Fibroblast of the aortic adventitia (primary cell): ENCODE measurements at regions not wholly inside any gene's neighbourhood (a gene's known extent, or its start where the extent isn't known, plus 50 kb on each side); places are given as distances from the start of the nearest gene placed in this dataset.
A peak's percentile ranks its signal among the peaks of the same experiment; 100 is the strongest.

Source experiments
- DNase-seq: peaks from one replicate; pipeline ENCODE4 v3.0.0-alpha.2; 2010; ENCODE audit warnings: low read depth
- H3K4me3 ChIP-seq: 2 replicates; pipeline ENCODE4 v1.5.1; 2011; ENCODE audit warnings: low read depth, mild to moderate bottlenecking, control low read depth, low read length, moderate library complexity
- CTCF ChIP-seq: IDR thresholded peaks from 2 replicates; pipeline ENCODE4 v1.5.1; 2011; ENCODE audit warnings: mild to moderate bottlenecking, low read length, control low read depth, inconsistent platforms; ENCODE audit not compliant: insufficient read depth

- no peak for TF ChIP-seq CTCF
- no peak for DNase-seq
- H3K4me3 ChIP-seq = no peak overlapping the region
Measured at GRCh38 chr5:63128761-63129160, 550.1 kb downstream of the LRRC70 start.

- no peak overlapping the region for H3K4me3 ChIP-seq
- DNase-seq = no peak
- TF ChIP-seq CTCF = no peak
Measured at GRCh38 chr5:63128018-63128417, 549.4 kb downstream of the LRRC70 start.

- peak; percentile 44 for DNase-seq
- no peak for TF ChIP-seq CTCF
- no peak overlapping the region for H3K4me3 ChIP-seq
Measured at GRCh38 chr5:63127054-63127453, 548.4 kb downstream of the LRRC70 start.

- DNase-seq = peak; percentile 52
- TF ChIP-seq CTCF = peak; percentile 63
- no peak overlapping the region for H3K4me3 ChIP-seq
Measured at GRCh38 chr5:63125862-63126261, 547.2 kb downstream of the LRRC70 start.

GRCh38 chr5:63125392-63125791 lies 546.8 kb downstream of the LRRC70 start:
- DNase-seq = no peak
- TF ChIP-seq CTCF = no peak
- H3K4me3 ChIP-seq = no peak overlapping the region

- TF ChIP-seq CTCF = no peak
- no peak overlapping the region for H3K4me3 ChIP-seq
- DNase-seq = no peak
Measured at GRCh38 chr5:63124266-63124665, 545.6 kb downstream of the LRRC70 start.

GRCh38 chr5:63121471-63121870 lies 542.9 kb downstream of the LRRC70 start:
- TF ChIP-seq CTCF = no peak
- no peak for DNase-seq
- H3K4me3 ChIP-seq = no peak overlapping the region
